HG03066 (cell line): ENCODE measurements at regions not wholly inside any gene's neighbourhood (a gene's known extent, or its start where the extent isn't known, plus 50 kb on each side); places are given as distances from the start of the nearest gene placed in this dataset.
"Not testable (repeated sequence)": the region's sequence is repeated elsewhere in the genome, so short reads cannot be mapped to it uniquely, and the experiment has no call there.

Experiments used
- ATAC-seq: cut with Tn5 transposase; IDR thresholded peaks from one replicate; pipeline ENCODE4 v1.9.1; 2021; ENCODE audit warnings: low read depth; ENCODE audit not compliant: unreplicated experiment

DNA sequence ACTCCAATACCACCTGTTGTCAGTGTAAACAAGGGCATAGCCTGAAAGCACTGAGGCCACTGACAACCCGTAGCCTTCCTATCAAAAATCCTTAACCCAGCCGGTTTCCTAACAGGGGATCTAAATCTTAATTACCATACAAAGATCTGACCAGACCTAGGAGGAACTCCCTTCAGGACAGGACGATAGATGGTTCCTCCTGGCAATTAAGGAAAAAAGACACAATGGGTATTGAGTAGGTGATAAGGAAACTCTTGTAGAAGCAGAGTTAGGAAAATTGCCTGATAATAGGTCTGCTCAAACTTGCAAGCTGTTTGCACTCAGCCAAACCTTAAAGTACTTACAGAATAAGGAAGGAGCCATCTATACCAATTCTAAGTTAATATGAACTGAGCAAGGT, 1517.3 kb upstream of the RAG2 start:
- ATAC-seq: not testable (repeated sequence)

DNA sequence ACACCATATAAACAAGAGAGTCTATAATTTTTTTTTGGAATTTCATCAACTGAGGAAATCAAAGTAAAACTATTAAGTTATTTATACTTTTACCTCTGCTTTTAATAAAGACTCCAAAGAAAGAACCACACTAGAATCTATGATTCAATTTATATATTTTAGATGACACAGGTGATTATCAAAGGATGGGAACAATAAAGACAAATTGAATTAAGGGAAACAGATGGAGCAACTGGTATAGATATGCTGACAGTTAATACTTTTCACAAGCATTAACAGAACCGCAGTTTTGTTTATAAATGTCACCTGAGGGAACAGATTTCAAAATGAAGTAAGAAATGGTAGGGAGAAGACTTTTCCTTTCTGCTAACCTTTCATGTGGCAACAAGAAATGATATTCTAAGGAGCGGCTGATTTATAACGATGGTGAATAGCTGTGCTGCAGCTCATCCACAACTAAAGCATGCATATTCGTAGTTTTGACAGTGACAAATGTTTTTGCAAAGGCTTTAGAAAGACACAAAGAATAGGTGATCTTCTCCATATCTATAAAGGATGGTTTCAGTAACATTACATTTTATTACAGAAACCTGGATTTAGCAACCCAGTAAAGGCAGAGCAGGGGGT, 1502.9 kb upstream of the RAG2 start:
- no peak for ATAC-seq

DNA sequence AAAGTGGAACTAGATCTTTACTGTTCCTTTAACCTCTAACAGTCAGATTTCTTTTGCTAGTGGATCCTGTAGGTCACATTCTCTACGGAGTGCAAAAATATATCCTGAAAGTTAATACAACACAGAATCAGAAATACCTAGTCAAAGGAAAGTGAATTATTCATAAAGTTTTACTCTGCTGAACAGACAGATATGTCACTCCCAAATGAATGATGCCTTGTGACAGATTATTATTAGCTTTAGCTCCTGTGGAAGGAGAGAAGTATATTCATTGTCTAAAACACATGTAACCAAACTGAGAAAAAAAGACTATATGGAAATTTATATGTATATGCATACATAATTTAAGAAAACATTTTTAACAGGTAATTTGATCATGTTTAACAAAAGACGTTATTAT, 1497.2 kb upstream of the RAG2 start:
- no peak for ATAC-seq

DNA sequence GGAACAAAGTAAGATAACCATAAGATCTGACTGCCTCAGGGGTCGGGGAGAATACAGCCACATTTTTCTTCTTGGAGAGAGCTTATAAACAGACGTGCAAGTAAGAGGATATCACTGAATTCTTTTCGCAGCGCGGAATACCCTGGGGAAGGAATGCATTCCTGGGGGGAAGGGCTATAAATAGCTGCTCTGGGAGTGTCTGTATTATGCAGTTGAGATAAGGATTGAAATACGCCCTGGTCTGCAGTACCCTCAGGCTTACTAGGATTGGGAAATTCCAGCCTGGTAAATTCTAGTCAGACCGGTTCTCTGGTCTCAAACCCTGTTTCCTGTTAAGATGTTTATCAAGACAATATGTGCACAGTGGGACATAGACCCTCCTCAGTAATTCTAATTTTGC, 1491.7 kb upstream of the RAG2 start:
- no peak for ATAC-seq

DNA sequence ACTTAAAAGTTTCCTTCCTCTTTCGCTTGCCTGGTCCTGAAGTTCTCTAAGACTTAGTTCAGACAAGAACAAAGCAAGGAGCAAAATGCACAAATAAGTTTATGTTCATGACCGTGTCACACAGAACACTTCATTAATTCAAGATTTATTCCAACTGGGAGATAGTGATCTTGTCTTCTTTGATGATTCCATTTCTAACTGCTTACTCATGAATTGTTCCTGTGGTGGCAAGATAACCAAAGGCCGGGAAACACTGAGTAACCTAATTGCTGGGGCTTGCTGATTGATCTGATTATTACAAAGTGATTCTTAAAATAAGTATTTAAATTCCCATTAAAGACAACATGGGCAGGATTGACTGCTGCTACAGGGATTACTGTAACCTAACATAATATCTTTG, 1462.9 kb upstream of the RAG2 start:
- no peak for ATAC-seq

DNA sequence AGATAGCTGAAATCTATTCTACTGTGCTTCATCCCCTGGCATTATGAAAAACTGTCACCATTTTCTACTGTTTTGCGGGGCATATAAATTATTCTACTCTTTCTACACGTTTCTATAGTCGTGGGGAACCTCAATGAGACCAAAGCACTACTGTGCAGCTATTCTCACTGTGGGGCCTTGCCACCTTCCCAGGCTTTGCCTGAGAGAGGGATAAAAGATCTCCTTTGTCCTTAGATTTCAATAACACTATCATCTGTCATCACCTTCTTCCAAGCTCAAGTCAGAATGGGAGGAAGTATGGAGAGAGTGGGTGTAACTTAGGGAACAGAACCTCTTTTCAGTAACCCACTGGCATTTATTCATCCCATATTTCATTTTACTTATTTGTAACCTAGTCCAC, 1462.1 kb upstream of the RAG2 start:
- no peak for ATAC-seq

DNA sequence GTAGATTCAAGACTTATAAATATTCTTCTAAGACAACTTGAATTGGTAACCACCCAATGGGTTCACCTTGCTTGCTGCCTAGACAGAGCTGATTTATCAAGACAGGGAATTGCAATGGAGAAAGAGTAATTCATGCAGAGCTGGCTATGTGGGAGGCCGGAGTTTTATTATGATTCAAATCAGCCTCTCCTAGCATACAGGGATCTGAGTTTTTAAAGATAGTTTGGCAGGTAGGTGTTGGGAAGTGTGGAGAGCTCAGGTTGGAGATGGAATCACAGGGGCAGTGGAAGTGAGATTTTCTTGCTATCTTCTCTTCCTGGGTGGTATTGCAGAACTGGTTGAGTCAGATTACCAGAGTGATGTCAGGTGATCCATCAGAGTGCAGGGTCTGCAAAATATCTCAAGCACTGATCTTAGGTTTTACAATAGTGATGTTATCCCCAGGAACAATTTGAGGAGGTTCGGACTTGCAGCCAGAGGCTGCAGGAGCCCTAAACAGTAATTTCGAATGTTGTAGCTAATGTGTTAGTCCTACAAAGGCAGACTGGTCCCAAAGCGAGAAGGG, 1448.6 kb upstream of the RAG2 start:
- no peak for ATAC-seq

DNA sequence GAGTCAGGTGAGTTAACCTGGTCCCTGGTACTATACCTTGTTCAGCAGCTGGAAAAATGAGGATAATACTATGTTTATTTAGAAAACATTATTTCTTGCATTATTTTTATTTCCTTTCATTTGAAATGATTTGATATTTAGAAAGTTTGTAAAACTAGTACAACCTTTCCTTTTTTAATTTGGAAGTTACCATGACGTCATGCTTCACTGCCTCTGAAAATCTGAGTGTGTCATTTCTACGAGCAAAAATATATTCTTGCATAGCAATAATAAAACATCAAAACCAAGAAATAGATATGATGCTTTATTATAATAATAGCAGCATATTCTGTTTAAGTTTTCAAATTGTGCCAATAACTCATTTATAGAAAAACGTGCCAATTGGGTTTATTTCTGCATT, 1445.0 kb upstream of the RAG2 start:
- ATAC-seq: no peak

DNA sequence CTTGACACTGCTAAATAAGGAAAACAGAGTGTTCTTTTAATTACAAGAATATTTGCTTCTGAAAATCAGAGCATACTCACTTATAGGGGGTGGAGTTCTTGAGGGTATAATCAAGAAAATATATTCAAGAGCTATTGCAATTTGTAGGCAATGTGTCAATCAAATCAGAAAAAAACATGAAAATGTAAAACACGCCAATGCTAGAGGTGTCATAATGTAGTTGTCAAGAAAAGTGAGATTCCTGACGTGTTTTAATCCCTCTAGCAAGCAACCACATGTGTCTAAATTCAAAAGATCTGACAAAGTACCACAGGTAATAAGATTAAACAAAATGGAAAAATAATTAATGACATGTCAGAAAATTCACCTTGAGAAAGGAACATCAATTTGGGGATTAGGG, 1440.7 kb upstream of the RAG2 start:
- no peak for ATAC-seq

DNA sequence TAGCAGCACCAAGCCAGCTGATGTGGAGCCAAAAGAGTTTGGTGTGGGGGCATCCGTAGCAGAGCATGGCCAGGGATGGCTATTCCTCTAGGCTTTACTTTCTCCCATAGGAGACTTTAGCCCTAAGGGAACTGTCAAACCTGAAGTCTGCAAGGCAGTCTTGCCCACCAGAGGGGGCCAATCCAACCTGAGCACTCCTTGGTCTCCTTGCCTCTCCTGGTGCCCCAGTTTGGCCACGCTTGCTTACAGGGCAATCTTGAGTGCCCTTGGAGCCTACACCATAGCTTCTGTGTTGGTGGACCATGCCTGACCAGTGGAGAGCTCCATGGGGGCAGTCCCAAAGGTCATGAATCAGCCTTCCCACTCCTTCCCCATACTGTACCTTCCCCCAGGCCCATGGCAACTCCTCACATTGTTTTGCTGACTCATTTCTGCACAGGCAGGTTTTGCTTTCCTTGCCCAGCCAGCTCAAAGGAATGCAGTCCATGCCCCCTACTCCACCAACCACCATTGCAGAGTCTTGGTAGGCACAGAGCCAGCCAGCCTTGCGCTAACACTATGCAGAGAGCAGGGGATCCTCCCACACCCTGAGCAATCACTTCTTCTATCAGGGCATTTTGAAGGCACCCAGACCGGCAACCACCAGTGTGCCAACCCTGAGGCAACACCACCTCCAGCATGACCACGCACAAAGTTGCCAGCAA, 1421.2 kb upstream of the RAG2 start:
- no peak for ATAC-seq

DNA sequence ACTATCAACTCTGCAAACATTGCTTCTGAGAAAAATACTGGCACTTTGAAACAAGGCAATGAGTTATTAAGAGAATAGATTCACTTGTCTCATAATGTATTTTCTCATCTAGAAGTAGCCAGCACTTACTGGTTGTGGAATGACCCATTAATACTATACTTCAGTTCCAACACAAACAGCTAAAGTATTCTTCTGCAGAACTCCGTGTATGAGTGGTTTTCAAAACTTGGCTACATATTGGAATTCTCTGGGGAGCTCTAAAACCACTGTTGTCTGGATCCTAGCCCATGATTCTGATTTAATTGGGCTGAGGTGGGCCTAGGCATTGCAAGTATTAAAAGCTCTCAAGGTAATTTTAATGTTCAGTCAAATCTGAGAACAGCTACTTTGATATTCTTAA, 1416.4 kb upstream of the RAG2 start:
- no peak for ATAC-seq

DNA sequence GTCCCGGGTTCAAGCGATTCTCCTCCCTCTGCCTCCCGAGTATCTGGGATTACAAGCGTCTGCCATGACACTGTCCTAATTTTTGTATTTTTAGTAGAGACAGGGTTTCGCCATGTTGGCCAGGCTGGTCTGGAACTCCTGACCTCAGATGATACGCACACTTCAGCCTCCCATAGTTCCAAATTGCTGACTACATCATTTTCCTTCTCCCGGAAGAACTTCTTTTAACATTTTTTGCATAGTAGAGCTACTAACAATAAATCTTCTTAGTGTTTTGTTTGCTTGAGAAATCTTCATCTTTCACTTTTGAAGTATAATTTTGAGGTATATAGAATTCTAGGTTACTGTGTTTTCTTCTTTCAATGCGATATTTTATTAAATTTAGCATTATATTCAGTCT, 1415.1 kb upstream of the RAG2 start:
- no peak for ATAC-seq

DNA sequence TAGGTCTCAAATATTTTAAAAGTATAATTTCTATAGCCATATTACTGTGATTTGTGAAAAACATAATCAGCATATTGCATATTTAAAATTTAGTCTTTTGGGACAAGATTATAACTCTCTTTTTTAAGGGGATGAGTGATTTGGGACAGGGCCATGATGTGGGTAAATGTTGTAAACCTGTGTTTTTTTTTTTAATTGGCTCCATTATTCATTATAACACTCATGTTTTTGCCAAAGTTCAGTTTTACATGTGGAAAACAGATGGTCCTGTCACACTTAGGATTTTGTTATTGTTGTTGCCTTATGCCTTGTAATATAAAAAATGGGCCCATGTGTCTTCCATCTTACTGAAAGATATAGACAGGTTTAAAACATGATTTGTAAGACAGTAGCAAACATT, 1413.5 kb upstream of the RAG2 start:
- no peak for ATAC-seq

DNA sequence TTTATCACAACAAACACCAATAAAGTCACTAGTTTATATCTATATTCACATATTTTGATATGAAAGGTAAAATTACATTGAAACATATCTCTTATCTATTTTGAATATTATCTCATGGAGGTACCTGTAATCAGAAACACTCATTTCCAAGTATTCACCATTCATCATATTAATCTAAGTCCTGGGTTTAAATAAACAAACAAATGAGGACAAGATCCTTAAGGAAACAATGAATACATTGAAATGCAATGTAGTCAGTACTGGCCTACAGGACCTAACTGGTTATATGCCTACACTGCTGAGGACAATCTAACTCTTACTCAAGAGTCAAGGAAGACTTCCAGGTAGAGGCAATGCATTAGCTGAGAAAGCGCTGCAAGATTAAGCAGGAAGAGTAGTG, 1411.9 kb upstream of the RAG2 start:
- ATAC-seq: no peak

DNA sequence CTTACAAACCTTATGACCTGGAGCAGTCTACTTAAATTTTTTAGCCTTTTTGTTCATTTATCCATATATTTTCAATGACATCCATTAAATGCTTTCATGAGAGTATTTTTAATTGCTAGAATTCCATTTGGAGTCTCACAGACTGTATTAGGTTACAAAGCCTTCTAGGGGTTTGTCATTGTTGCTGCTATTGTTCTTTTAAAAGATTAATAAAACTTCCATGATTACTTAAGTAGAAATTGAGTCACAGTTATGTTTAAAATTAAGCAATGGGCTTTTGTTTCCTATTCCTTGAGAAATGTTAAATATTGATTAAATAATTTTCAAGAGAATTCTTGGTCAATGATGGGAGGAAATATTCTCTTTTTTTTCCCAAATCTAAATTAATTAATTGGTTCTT, 1408.4 kb upstream of the RAG2 start:
- ATAC-seq: no peak

DNA sequence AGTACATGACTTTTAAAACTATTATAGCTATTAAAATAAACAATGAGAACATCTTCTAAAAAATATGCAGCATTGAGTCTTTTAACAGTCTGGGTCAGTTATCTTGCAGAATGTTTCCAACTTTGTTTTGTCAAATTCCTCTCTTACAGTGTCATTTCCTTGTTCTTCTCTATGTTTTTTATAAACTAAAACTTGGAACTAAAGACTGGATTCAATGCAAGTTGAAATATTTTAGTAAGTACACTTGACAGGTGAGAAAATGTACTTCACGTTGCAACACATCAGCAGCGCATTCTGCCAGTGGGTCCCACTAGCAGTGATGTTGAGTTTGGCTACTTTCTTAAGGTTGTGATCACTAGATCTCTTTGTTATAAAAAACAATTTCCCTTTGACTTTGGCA, 1407.6 kb upstream of the RAG2 start:
- ATAC-seq: no peak

DNA sequence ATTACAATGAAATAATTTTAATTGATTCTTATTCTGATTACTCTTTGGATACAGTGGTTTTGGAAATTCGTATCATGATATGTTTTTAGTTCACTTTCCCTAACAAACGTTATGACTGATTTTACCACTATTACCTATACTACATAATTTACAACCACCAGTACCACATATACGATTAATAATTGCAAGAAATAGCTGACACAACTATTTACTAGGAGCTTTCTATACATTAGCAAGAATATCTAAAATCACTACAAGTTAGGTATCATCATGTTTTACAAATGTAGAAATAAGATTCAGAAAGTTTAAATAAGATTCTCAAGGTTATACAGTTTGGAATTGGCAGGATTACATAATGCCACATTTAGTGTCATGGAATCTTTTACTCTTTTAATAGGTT, 1401.1 kb upstream of the RAG2 start:
- ATAC-seq: no peak

DNA sequence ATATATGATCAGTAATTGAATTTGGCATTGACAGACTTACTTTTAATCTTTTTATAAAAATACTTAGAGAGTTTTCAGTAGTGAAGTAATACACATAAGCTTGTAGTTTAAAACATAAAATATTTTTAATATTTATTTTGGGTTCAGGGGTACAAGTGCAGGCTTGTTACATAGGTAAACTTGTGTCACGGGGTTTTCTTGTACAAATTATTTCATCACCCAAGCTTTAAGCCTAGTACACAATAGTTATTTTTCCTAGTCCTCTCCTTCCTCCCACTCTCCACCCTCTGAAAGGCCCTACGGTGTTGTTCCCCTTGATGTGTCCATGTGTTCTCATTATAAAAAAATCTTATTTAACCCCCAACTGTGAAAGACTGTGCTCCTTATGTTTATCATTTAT, 1397.8 kb upstream of the RAG2 start:
- no peak for ATAC-seq

DNA sequence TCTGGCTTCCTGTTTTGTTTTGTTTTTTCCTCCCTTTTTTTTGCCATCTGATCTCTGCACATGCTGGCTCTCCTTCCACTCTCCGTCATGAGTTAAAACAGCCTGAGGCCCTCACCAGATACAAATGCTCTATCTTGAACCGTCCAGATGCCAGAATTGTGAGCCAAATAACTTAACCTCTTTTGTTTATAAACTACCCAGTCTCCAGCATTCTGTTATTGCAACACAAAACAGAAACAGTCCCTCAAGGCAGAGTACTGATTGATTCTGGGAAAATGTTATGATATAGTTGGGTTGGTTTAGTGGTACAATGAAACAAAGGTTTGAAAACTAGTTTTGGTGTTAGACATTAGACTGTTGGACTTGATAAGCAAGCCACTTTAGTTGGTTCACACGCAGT, 1390.0 kb upstream of the RAG2 start:
- ATAC-seq: no peak

DNA sequence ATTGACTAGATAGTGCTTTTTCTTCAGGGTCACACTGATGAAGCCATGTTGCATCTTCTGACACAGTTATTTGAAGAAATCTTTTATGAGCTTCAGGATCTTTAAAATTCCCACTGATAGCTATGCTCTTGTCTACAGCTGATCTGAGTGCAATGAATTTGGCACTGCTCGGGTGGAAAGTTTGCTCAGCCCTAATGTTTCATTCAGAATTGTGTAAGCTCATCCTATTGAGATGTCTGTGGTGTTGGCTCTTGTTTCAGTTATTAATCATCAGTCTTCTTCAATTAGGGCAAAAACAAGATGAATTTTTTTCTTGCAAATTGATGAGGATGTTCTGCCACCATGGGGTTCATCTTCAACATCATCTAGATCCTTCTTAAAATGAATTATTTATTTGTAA, 1387.0 kb upstream of the RAG2 start:
- no peak for ATAC-seq

DNA sequence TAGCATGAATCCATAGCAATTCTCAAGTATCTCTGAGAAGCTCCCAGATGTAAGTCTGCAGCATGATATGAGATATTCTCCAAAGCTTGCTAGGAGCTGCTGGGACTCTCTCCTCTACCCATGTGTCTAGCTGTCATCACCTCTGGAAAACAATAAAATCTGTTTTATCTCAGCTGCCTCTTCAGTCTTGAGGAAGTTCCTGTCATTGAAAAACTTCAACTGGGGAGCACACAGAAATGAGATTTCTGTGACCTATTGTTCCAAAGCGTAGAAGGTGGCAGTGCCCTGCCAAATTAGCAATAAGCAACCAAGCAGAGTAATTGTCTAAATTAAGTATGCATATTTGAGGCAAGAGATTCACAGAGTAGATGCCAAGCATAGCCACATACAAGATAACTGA, 1380.6 kb upstream of the RAG2 start:
- no peak for ATAC-seq

DNA sequence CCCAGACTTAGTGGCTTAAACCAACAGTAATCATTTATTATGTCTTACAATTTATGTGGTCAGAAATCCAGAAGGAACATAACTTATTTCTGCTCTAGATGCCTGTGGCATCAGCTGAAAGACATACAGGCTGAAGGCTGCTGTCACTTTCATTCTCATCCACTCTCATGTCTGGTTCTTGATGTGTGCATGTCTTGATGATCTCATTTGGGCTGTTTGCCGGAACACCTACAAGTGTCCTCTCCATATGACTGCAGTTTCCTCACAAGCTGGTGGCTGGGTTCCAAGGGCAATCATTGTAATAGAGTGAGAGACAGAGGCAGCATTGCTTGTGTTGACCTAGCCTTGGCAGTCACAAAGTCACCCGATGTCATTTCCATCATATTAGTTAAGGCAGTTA, 1375.9 kb upstream of the RAG2 start:
- no peak for ATAC-seq
